HG03039 (cell line): ENCODE measurements at regions not wholly inside any gene's neighbourhood (a gene's known extent, or its start where the extent isn't known, plus 50 kb on each side); places are given as distances from the start of the nearest gene placed in this dataset.

Experiments
- ATAC-seq: cut with Tn5 transposase; IDR thresholded peaks from one replicate; pipeline ENCODE4 v1.9.1; 2021; ENCODE audit warnings: mild to moderate bottlenecking, moderate library complexity; ENCODE audit not compliant: unreplicated experiment

DNA sequence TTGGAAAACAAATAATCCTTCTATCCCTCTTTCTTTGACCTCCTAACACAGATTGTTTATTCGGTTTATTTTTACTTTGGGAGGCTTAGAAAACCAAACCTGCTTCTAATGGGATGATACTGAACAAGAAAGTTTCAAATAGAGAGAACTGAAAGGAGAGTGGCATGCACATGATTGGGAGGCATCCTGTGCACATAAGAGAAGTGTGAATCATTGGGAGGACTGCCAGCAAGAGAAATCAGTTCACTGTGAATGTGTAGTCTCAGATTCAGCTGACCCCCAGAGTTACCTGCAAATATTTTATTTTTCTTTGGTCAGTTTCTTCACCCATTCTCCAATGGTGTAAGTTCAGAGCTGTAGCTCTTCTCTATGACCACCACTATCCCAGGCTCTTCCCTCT lies 1363.2 kb upstream of the ACVR2A start:
- ATAC-seq = no peak

DNA sequence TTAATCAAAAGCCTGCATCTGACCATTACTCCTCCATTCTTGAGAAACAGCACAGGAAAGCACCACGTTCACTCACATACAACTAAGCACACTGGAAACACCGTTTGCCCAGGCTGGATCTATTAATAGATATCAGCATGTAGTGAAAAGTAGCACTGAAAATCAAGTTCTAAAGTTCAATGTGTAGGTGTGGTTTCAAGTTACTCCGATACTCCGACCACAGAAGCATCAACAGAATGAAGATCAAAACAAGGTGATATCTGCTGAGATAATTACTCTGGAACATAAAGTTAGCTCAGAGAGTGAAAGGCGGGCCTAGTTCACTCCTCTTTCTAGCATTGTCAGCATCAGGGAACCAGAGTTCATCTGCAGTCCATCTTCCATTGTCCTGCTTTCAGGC lies 1367.4 kb upstream of the ACVR2A start:
- no peak for ATAC-seq

DNA sequence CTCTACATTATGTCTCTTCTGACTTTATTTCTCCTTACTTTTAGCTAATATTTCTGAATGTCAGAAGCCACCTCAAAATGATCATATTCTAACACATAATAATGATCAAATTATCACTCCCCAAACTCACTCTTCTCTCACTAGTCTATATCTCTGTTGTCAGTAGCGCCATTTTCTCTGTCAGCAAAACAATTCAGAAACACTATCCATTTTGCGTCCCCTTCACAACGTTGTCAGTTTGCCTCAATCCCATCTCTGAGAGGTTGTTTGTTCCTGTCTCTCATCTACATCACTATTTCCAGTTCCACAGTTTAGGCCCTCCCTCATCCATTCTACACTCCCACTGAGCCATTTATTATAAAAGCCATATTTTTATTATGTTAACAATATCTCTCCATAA lies 1376.3 kb upstream of the ACVR2A start:
- ATAC-seq = no peak

DNA sequence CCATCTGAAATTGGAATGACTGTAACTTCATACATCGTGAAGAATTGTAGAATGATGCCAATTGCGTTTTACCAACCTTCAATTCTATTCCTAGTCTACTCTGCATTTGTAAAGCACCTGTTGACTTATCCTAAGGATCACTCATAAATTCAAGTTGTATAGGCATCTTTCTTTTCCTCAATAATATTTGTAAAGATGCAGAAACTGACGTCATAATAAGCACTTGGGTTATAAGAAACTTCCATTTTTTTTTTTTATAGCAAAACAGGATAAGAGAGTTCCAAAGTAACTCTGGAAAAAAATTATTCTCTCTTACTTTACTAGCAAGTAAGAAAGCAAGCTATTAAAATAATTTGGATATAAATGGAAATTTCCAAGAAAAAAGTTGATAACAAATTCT lies 1377.4 kb upstream of the ACVR2A start:
- no peak for ATAC-seq

DNA sequence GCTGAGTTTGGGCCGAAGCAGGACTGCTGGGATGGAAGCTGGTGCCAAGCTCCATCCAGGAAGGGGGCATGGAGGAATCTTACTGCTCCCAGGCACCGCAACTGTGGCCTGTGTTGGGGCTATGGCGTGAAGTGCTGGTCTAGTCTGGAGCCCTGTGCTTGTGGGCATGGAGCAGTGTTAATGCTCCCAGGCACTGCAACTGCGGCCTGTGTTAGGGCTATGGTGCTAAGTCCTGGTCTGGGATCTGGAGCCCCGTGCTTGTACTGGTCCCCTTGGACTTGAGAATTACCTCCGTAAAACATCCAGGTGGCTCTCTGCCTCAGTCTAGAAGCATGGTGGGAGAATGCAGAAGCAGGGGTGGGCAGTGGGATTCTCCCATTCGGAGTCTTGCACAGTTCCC lies 1379.4 kb upstream of the ACVR2A start:
- ATAC-seq = no peak

DNA sequence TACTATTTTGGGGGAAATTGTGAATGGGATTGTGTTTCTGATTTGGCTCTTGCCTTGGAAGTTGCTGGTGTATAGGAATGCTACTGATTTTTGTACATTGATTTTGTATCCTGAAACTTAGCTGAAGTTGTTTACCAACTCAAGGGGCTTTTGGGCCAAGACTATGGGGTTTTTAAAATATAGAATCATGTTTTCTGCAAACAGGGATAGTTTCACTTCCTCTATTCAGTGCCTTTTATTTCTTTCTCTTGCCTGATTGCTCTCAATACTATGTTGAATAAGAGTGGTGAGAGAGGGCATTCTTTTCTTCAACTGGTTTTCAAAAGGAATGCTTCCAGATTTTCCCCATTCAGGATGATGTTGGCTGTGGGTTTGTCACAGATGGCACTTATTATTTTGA lies 1383.8 kb upstream of the ACVR2A start:
- peak; percentile 63 for ATAC-seq

DNA sequence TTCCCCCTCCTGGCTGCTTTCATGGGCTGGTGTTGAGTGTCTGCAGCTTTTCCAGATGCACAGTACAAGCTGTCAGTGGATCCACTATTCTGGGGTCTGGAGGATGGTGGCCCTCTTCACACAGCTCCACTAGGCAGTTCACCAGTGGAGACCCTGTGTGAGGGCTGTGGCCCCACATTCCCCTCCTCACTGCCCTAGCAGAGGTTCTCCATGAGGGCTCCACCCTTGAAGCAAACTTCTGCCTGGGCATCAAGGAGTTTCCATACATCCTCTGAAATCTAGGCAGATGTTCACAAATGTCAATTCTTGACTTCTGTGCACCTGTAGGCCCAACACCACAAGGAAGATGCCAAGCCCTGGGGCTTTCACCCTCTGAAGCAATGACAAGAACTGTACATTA lies 1386.2 kb upstream of the ACVR2A start:
- ATAC-seq = no peak

DNA sequence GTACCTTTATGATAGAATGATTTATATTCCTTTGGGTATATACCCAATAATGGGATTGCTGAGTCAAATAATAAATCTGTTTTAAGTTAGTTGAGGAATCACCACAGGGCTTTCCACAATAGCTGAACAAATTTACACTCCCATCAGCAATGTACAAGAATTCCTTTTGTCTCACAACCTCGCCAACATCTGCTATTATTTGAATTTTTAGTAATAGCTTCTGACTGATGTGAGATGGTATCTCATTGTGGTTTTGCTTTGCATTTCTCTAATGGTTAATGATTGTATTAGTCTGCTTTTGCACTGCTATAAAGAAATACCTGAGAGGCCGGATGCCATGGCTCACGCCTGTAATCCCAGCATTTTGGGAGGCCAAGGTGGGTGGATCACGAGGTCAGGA lies 1387.6 kb upstream of the ACVR2A start:
- no peak for ATAC-seq

DNA sequence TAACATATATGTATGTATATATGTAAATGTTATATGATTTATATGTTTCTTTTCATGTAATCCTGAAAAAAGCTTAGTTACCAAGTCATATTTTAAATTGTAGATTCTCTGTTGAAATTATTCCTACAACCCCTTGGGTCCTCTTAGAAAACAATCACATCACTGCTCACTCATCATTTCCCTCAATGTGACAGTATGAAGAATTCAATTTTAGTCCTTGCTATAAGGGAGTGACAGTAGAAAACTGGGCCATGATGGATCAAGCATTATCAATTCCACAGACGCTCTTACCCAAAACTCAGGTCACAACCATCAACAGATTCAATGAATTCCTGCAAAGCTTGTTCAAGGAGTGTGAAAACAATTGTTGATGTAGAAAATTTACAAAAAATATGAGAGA lies 1389.5 kb upstream of the ACVR2A start:
- ATAC-seq = no peak

DNA sequence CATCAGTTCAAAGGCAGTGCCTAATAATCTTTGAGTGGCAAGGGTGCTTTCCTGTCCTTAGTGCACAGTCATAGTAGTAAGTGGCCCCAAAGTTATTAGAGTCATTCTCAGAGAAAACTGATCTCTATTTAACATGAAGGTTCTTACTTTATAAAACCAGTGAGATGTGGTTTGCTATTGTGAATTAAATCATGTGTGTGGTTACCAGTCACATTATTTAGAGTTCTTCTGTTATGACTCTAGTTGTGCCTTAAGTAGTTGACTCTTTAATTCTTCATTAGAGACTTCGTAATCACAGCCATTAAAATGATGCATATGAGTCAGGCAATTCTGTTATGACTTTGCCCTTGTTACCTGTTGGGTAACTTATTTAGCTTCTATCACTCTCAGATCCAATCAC lies 1392.9 kb upstream of the ACVR2A start:
- ATAC-seq = peak; percentile 70

DNA sequence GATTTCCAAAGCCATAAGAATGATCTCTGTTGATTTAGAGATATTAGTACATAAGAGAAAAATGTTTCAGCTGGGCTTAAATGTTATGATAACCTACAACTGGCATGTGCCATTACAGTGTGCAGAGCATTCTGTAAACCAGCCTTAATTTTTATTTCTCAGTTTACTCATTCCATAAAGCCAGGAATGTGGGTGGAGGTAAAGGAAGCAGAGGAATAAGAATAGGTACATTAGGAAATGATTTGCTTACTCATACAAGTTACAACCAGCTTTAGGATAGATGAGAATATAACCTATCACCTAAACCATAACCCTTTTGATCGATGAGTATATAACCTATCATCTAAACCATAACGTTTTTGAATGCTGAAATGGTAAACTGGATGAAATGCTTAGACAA lies 1394.7 kb upstream of the ACVR2A start:
- no peak for ATAC-seq

DNA sequence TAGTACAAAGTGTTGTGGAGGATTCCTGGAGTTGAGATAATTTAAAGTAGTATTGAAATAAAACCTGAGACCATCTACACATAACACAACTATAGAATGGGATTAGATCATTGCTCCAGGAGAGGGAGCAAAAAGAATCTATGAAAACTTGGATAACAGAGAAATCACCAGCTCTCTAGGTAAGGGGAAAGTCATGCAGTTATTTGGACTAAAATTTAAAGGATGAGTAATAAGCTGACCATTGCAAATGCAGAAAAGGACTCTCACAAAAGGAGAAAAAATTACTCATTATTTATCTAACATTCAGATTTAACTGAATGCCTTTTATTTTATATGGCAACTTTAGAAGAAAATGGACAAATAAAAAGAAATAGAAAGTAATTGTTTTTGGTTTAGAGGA lies 1399.8 kb upstream of the ACVR2A start:
- no peak for ATAC-seq

DNA sequence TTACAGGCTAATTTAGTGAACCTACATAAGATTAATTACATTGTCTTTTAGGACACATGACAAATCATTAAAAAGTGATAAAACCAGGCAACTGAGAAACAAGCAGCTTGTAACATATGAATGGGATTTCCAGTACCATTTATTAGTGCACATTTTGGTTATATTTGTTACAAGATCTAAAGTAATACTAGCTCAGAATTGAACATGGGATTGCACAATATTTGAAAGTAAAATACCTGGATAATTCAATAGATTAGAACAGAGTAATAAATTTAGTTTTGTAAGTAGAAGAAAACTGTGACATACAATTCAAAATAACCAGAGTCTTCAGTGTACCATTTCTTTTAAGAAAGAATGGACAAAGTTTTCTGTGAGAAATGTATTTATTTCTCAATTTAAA lies 1400.7 kb upstream of the ACVR2A start:
- no peak for ATAC-seq

DNA sequence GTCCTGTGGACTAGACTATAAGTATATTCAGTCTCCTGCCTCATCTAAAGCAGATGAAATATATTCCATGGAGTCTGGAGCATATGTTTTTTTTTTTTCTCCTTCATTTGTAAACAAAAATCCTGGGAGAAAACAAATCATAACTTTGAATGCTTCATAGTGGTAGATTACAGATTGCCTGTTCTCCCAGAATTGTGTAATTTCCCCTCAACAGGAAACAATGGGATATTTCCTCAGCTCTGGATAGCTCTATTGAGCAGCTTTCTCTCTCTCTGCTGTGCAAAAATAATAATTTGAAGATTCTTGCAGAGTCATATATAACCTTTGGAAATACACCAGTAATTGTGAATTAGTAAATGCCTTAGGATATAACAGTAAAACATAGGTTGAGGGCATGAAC lies 1406.6 kb upstream of the ACVR2A start:
- no peak for ATAC-seq

DNA sequence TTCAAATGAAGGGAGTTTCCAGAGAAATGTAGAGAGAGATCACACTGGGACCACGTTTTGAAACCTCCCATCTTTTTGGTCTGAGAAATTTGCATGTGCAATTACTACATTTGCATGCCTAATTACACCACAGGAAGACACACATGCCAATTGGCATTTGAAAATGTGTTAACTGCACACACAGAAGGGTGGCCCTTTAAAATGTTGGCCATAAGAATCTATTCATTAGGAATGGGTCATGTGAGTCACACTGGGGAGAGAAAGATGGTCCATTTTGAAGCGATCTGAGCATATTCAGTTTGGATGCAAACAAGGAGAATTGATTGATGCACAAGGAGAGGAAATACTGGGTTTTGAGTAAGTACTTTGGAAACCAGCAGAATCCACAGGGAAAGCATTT lies 1407.1 kb upstream of the ACVR2A start:
- no peak for ATAC-seq

DNA sequence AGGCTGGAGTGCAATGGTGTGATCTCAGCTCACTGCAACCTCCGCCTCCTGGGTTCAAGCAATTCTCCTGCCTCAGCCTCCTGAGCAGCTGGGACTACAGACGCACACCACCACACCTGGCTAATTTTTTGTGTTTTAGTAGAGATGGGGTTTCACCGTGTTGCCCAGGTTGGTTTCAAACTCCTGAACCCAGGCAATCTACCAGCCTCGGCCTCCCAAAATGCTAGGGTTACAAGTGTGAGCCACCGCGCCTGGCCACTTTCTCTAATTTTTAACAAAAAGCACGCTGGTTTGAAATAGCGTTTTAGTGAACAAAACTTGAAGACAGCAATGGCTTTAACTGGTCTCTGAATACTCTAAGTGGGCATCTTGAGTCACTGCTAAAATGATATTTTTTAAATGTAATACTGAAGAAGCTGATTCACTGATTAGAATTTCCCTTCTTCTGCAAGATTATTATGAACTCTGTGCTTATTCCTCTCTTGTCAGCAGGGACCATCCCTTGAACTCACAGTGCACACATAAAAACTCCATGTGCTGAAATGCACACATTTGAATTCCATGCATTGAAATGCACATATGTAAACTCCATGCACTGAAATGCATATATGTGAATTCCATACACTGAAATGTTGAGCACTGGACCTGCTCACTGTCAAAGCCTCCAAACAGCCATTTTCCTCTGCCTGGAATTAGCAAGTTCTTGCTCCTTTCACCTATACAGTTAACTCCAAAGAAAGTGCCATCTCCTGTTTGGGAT lies 1411.5 kb upstream of the ACVR2A start:
- no peak for ATAC-seq

DNA sequence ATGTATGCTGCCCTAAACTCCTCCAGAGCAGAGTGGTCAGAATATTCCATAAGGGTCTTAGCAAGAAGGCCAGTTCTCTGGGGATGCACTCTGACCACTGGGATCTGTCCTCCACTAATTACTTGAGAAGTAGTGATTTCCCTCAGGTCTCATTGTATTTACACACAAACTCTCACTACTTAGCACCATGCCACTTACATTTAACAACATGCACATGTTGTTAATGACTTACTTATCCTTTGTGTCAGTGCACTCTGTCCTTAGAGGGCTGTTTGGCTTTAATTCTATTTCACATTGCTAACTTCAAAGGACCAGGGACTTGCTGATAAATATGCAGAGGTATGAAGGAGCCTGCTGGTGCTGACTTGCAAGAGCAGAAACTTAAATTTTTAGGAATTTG lies 1415.5 kb upstream of the ACVR2A start:
- no peak for ATAC-seq

DNA sequence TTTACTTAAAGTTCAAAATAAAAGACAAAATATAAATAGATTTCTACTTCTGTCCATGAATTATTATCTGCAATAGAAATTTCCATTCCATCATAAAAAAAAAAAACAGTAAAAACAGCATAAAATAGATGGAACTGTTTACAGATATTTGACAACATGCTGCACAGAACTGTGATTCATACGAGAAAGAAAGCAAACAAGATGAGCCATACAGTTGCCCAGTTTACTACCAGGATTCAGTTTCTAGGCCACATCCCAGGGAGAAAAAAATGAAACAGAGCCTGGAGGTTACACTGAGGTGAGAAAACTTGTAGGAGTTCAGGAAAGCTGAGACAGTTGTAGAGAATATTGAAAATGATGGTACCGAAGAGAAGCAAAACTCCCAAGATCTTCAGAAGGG lies 1426.9 kb upstream of the ACVR2A start:
- ATAC-seq = no peak

DNA sequence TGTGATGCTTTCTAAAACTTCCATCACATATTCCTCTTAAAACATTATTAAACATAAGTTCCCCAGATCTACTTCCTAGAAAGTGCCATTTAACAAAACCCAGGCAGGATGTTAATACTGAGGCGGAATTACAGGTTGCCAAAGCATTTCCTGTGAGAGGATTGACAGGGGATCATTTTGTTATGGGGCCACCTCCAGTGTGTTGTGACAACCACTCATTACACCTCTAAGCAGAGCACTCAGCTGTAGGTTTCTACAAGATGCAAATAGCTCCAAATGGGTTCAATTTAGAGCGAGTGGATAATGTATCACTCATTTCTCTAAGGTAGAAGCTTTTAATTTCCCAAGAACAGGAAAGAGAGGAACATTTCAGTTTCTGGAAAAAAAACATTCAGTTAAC lies 1429.5 kb upstream of the ACVR2A start:
- no peak for ATAC-seq

DNA sequence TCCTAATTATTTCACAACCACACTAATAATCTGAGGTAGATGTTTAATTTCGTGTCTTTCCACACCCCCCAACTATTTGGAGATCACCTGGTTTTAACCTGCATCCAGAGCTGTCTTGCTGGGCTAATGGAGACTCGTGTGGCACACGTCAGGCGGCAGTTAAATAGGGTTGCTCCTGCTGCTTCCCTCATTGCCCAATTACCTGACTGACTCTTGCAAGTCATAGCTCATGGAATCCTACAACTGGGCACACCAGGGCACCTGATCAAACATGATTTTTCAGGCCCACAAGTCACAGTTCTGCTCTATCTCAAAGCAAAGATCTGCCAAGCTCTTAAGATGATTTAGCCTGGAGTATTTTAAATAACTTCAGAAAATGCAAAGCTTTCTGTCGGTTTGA lies 1430.4 kb upstream of the ACVR2A start:
- no peak for ATAC-seq

DNA sequence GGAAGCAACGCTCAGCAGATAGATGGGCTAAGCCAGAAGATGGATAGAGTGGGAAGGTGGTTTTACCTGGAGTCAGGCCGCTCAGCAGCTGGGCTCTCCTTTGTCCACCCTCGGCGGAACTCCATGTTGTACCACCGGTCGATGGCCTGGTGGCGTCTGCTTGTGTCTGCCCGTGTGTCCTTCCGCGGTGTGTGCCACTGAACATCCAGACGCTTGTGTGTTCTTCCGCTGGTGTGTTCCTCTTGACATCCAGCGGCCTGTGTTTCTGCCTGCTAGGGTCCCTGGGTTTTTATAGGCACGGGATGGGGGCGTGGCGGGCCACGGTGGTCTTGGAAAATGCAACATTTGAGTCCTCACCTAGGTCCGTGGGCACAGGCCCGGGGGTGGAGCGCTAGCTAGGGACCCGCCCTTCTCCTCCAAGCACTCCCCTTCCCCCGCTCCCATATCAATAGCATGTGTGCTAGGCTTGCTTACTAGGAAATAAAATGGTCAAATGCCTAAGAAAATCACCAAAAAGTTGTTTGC lies 1431.7 kb upstream of the ACVR2A start:
- no peak for ATAC-seq

DNA sequence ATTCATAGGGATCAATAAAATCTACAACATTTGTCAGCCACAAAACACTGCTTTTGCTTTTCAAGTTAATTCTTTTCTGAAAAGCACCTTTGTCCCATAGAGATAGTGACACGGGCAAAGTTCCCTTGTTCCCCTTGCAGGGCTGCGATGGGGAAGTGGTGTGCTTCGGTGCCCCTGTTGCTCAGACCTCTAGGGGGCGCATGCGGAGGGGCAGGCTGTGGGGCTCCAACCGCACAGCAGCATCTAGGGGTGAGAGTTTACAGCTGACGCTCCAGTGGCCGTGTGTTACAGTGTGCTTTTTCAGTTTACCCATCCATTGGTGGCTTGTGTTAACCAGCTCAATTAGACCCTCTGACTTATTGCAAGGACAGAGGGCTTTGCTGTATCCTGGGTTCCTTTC lies 1432.2 kb upstream of the ACVR2A start:
- ATAC-seq = no peak
